Occipital lobe (tissue), 1 donor: ENCODE measurements at regions not wholly inside any gene's neighbourhood (a gene's known extent, or its start where the extent isn't known, plus 50 kb on each side); places are given as distances from the start of the nearest gene placed in this dataset.
"Not testable (repeated sequence)": the region's sequence is repeated elsewhere in the genome, so short reads cannot be mapped to it uniquely, and the experiment has no call there.

Experiments
- DNase-seq: peaks from one replicate; lab custom pipeline; 2025; lab: John Stamatoyannopoulos, UW

DNA sequence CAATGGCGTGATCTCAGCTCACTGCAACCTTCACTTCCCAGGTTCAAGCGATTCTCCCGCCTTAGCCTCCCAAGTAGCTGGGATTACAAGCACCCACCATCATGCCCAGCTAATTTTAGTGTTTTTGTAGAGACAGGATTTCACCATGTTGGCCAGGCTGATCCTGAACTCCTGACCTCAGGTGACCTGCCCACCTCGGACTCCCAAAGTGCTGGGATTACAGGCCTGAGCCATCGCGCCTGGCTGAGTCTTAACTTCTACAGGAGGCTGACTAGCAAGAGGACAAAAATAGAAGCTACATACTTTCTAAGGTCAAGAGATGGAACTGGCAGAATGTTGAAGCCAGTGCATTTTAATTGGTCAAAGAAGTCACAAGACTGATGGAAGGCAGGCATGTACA is 2296.2 kb upstream of the RAG2 start:
- not testable (repeated sequence) for DNase-seq

GRCh38 chr11:38884145-38884865 is 2286.3 kb upstream of the RAG2 start:
- DNase-seq, result no peak

DNA sequence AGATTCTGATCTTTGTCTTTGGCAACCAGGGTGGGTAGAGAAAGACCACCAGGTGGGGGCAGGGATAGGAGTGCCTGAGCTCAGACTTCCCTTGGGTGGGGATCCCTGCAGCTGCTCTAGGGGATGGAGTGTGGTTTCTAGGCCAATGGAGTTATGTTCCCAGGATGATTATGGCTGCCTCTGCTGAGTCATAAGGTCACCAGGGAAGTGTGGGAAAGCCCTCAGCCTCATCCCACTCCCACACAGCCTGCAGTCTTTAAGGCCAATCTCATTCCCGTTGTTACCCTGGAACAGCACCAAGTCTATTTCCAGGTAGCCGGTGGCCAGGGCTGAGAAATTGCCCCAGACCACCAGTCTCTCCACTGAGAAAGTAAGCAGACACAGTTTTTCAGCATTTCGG is 2269.3 kb upstream of the RAG2 start:
- DNase-seq, result no peak

GRCh38 chr11:38865922-38866321 is 2267.9 kb upstream of the RAG2 start:
- DNase-seq, result no peak

DNA sequence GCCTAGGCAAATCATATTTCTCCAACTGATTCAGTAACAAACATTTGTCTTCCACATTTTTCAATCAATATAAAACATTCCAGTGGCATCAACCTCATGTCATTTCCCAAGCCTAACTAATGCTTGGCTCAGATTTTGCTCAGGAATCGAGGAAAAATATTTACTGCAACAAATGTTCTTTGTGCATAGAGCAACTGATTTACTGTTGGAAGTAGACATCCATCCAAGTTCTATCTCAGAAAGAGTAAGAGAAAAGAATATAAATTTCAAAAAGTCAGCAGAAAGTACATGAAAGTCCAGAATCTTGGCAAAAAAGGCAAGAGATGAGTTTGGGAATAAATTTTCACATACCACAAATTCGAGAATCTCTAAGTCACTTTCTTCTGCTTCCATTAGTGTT is 2245.0 kb upstream of the RAG2 start:
- DNase-seq, result no peak

DNA sequence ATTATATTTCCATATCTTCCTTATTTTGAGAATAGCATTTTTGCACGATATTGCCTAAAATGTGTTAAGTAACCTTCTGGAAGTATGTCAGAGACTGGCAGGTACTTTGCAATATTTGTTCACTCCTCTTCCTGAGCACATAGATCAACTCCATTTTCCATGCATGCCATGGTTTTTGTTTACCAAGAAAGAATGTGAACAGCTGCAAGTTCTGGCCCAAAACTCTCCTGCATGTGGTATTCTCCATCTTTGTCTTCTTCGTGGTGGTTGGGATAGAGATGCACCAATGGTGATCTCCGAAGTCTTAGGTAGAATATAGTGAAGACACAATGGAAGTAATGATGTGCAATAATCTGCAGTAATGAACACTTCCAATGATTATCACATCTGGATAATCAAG is 2241.0 kb upstream of the RAG2 start:
- DNase-seq, result no peak

DNA sequence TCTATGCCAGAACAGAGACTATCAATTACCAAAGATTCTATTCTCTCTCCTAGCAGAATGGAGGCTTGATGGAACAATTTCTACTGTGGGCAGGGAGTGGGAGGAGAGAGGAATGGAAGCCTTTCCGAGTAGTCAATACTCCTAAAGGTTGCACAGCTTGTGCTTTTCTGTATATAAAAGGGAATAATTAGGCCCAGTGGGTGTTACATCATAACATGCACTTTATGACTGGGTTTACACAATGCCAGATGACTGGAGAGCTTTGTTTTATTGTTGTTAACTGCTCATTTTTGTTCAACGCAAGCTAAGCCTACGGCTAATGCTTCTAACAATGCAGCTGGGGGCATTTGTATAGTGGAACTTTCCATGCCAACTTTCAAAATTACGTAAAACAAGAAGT is 2237.9 kb upstream of the RAG2 start:
- no peak for DNase-seq

DNA sequence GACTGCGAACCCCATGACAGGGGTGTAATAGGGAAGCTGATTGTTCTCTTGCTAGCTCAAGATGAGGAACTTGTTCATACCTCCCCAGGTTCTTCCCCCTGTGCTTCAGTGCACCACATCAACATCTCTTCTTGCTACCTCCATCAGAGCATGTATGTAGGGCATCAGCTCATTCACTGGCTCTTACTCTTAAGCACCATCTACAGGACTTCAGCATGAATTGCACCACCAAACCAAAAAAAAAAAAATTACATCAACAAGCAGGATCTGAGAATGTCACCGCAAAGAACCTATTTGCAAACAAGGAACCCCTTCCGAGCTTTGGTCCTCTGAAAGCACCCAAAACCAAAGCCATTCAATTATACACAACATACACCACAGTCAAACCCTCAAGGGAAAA is 2226.5 kb upstream of the RAG2 start:
- DNase-seq, result no peak

DNA sequence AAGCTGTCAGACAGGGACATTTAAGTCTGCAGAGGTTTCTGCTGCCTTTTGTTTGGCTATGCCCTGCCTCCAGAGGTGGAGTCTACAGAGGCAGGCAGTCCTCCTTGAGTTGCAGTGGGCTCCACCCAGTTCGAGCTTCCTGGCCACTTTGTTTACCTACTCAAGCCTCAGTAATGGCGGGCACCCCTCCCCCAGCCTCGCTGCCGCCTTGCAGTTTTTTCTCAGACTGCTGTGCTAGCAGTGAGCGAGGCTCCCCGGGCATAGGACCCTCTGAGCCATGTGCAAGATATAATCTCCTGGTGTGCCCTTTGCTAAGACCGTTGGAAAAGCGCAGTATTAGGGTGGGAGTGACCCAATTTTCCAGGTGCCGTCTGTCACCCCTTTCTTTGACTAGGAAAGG is 2223.8 kb upstream of the RAG2 start:
- DNase-seq, result not testable (repeated sequence)

GRCh38 chr11:38819981-38820380 is 2221.9 kb upstream of the RAG2 start:
- DNase-seq, result no peak

DNA sequence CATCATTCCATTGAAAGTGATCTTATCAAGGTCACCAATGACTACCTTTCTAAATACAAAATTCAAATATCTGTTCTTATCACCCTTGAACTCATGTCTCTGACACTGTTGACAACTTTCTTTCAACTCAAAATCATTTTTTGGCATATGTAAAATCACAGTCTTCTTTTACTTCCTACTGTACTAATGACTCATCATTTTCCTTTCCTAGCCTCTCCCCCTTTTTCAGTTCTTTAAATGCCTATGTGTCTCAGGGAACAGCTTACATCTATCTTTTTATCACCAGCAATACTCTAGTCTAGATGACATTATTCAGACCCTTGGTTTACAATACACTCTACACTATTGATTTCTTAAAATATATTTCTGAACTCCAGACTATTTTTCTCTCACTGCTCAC is 2220.7 kb upstream of the RAG2 start:
- DNase-seq, result no peak

DNA sequence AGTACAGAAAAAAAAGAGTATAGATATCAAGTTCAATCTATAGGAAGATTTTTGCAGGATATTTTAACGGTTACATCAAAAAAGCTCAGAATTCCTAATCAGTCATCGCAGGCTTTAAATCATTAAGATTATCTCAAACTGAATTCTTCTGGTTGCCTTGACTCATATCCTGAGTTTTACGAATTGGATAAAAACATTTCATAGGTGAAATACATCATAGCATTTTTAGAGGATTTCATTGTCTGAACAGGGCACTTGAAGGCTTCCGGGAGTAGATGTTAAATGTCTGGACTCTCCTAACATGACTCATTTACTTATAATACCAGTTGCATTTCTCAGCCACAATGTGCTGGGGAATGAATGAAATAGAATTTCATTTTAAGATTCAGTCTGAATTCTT is 2216.6 kb upstream of the RAG2 start:
- DNase-seq, result no peak

GRCh38 chr11:38809521-38809920 is 2211.5 kb upstream of the RAG2 start:
- DNase-seq, result no peak

DNA sequence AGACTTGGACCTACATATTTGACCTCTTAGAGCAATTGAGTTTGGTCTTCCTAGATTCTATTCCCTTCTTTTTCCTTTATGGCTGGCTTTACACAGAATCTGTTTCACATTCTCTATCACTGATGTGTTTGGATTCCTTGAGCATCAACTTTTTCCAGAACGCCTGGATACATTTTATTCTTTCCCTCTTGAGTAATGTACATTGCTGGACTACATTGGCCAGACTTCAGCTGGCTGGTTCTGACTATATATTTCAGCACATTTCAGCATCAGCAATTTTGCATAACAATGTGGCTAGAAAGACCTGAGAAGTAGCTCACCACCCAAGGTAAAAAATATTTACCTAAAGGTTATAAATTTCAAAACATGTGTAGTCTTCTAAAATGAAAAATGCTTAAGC is 2198.2 kb upstream of the RAG2 start:
- DNase-seq, result no peak

DNA sequence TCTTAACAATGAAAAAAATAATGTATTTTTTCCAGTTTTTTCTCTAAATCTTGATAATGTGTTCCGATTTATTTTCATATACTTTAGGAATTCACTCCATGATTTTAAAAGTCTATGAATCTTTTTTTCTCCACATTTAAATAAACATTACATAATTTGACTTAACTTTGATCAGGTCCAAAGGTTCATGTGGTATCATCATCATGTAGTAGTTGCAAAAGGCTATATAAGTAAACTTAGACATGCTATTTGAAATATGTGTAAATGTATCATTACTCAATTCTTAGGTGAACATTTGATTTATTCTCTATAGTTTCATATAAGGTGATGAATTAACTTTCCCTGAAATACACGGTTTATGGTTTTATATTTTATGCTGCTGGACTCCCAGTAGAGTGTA is 2197.0 kb upstream of the RAG2 start:
- no peak for DNase-seq

GRCh38 chr11:38791346-38791961 is 2193.4 kb upstream of the RAG2 start:
- no peak for DNase-seq

- DNase-seq, result no peak
These were observed 2190.5 kb upstream of the RAG2 start for GRCh38 chr11:38788561-38788960.

DNA sequence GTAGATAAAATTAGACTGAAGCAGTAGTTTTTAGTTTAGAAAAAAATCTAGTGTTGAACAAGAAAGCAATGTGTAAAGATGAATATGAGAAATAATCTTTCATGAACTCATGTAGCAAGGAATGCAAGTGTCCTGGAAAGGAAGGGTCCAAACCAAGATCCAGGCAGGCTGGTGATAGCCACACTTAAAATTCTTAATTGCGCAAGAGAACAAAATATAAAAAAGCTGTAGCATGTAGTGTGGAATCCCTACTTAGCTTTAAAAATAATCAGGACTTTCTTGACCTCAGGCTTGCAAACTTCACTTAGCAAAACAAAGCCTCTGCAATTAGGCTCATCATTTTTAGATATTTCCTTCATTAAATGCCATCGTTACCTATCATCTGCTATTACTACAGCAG is 2186.1 kb upstream of the RAG2 start:
- no peak for DNase-seq

DNA sequence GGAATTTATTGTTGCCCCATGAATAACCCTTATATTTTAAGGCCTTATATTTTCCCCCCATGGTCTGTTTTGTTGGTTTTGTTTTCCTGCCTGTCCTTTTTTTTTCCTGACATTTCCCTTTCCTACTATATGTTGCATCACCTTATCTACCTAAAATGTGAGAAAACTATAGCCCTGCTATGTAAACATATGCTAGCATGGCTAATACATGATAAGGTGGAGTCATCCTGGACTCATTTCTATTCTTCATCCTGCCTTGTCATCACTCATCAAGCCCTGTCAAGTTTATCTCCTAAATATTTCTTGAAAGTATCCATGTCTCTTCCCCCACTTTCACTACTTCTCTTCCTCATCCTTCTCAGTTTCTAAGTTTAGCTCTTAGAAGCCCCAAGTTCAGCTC is 2168.8 kb upstream of the RAG2 start:
- DNase-seq, result no peak

DNA sequence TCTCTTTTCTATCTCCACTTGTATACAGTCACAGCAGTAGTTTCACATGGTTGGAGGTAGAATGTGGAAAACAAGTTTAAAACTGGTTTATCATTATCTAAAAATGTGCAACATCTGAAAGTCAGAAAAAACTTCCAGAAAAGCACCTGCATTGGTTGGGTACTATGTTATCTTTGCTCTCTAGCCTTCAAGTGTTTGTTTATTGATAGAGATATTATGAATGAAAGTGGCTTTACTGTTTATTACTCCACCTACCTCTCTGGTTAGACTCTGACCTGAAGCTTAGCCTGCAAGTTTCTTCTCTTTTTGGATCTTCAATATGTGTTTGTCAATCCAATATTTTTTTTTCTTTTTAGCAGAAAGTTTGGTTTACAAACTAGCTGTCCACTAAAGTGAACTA is 2161.4 kb upstream of the RAG2 start:
- no peak for DNase-seq

GRCh38 chr11:38756537-38756936 is 2158.5 kb upstream of the RAG2 start:
- no peak for DNase-seq

DNA sequence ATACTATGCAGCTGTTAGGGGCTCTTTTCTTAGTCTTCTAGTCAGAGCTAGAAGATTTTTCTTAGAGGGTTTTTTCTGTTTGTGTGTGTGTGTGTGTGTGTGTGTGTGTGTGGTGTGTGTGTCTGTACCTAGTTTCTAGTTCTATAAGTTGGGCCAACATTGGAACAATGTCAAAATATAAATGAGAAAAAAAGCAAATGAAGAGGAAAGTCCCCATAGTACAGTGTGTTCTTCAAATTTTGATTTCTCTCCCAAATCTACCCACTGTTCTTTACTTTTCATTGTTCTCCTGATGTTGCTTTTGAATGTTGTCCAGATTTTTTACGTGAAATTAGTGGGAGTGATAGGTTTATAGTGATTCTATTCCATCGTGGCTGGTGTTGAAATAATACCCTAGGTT is 2153.4 kb upstream of the RAG2 start:
- DNase-seq, result no peak

- not testable (repeated sequence) for DNase-seq
These were observed 2148.5 kb upstream of the RAG2 start for GRCh38 chr11:38746516-38746915.

GRCh38 chr11:38723361-38723760 is 2125.3 kb upstream of the RAG2 start:
- no peak for DNase-seq
